HG03432 (cell line): ENCODE measurements at regions not wholly inside any gene's neighbourhood (a gene's known extent, or its start where the extent isn't known, plus 50 kb on each side); places are given as distances from the start of the nearest gene placed in this dataset.
A peak's percentile ranks its signal among the peaks of the same experiment; 100 is the strongest.
"Not testable (repeated sequence)": the region's sequence is repeated elsewhere in the genome, so short reads cannot be mapped to it uniquely, and the experiment has no call there.

ENCODE experiments used
- ATAC-seq: cut with Tn5 transposase; IDR thresholded peaks from one replicate; pipeline ENCODE4 v1.9.1; 2021; ENCODE audit warnings: mild to moderate bottlenecking, moderate library complexity; ENCODE audit not compliant: unreplicated experiment

DNA sequence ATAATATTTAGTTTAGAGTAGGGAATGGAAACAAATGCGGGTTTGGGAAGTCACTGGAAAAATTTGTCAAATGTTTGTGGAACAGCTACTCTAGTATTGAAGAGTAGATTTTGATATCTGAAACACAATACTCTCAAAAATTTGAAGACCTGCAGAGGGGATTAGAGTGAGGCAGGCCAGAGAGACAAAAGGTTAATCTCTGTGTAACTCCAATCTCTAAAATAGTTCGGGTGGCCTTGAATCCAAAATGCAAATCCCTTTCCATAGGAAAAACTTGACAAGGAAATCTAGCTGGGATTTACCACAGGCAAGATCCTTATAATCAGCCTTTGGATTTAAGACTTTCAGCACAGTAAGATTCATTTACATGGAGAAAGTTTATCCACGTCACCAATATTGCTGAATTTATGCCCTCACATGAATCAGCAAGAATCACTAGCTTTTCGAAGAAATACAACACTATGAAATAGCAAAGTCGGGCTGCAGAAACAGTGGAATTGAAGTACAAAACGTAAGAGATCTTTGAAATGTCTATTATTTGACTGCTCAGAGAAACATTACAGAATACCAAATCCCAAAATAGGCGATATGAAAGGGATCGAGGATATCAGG is 423.7 kb upstream of the ZNF804A start:
- no peak for ATAC-seq

DNA sequence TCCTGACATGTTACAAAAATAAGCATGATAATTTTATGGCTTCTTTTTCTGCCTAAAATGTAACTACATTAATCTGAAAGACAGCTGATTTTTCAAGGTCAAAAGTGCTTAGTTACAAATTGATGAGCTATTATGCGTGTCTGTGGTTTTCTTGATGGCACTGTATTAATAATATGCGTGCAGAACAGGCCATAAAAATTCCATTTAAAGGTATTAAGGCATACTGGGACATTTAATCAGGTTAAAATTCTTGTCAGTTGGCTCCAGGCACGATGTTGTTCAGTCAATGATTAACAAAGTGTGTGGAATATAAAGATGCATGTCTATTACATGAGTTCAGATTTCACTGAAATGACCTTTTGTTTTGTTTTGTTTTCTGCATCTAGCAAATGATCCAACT is 420.1 kb upstream of the ZNF804A start:
- ATAC-seq = no peak

DNA sequence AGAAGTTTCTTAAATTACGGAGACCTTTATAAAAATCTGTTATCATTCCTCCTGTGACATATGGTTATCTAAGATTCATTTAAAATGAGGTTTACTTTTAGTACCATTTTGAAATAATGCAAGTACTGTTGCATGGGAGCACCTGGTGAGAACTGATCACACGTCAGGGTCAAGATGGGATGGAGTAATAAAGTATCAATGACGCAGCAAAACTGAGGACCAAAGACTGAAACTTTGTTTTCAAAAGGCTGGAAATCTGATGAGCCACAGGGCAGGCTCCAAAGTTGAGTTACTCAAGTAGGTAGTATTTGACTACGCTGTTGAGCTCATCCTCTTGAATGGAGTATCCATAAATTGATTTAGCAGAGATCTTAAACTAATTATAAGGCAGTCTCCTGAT is 411.9 kb upstream of the ZNF804A start:
- no peak for ATAC-seq

DNA sequence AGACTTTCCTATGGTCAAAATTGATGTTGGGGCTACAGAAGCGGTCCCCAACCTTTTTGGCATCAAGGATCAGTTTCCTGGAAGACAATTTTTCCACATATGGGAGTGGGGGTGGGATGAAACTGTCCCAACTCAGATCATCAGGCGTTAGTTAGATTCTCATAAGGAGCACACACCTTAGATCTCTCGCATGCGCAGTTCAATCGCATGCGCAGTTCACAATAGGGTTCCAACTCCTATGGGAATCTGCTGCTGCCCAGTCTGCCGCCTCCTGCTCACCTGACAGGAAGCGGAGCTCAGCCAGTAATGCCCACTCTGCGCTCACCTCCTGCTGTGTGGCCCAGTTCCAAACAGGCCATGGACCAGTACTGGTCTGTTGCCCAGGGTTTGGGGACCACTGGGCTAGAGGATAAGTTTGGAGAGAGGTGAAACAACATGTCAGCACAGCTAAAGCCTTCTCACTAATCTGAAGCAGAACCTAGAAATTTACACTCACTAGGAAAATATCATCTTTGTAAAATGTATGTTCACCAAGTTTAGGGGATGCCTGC is 410.8 kb upstream of the ZNF804A start:
- no peak for ATAC-seq

DNA sequence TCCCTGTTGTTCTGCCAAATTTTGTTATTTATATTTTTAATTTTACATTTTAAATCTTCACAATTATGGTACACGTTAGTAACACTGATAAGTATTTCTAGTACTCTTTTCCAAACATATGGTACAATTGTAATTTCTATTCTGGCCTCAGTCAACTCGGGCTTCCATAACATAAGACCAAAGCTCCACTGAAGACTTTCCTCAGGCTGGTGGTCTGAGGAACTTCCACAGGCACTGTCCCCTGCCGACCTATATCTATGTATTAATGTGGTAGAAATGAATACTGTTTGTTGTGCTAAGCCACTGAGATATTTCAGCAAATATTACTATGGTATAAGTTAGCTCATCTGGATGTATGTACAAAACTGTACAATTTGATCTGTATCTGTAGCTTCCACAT is 407.6 kb upstream of the ZNF804A start:
- no peak for ATAC-seq

DNA sequence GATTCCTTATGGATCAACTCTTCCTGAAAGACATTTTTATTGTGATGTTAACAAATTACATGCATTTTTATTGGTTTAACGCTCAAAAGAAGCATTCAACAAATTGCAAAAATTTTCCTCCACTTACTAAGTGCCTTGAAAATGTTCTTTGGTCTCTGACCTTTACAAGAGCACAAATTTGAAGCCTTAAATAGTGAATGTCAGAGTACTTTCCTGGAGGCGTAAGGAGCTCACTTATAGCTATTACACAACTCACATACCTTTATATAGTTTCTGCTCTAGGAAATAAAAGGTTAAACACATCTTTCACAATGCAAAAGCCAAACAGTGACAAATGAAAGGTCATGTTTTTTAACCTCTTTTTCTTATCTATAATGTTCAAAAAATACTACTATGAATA is 405.7 kb upstream of the ZNF804A start:
- ATAC-seq = no peak

DNA sequence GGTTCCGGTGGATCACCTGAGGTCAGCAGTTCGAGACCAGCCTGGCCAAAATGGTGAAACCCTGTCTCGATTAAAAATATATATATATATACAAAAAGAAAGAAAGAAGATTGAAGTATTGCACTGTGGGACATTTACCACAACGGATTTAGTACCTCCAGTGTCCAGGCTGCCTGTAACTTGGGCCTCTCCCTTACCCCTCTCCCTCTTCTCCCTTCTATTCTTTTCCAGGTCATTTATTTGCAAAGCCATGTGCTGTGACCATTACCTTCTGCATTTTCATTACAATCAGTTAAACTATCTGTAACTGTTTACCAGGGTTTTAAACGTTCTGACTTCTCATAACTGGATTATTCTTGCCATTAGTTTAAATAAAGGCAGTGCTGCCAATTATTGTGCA is 400.9 kb upstream of the ZNF804A start:
- ATAC-seq = no peak

DNA sequence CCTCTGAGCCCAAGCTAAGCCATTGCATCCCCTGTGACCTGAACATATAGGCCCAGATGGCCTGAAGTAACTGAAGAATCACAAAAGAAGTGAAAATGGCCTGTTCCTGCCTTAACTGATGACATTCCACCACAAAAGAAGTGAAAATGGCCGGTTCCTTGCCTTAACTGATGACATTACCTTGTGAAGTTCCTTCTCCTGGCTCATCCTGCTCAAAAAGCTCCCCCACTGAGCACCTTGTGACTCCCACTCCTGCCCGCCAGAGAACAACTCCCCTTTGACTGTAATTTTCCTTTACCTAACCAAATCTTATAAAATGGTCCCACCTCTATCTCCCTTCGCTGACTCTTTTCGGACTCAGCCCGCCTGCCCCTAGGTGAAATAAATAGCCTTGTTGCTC is 399.5 kb upstream of the ZNF804A start:
- not testable (repeated sequence) for ATAC-seq

DNA sequence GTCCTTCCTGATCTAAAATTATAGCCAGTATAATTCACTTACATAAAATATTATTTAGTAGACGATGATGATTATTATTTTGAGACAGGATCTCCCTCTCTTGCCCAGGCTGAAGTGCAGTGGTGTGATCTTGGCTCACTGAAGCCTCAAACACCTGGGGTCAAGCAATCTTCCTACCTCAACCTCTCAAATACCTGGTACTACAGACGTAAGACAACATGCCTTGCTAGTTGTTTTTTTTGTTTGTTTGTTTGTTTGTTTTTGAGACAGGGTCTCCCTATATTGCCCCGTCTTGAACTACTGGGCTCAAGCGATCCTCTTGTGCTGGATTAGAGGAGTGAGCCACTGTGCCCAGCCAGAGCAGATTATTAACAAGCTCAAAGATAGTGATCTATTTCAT is 399.1 kb upstream of the ZNF804A start:
- ATAC-seq = no peak

DNA sequence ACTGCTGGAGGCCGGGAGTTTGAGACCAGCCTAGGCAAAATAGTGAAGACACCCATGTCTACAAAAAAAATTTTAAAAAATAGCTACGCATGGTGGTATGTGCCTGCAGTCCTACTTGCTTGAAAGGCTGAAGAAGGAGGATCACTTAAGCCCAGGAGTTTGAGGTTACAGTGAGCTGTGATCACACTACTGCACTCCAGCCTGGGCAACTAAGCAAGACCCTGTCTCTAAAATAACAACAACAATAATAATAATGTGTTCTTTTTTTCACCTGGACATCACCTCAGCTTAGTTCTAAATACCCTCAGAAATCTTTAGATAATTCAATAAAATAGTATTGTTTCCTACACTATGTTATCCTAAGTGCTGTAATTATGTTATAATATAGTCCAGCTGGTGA is 397.1 kb upstream of the ZNF804A start:
- no peak for ATAC-seq

DNA sequence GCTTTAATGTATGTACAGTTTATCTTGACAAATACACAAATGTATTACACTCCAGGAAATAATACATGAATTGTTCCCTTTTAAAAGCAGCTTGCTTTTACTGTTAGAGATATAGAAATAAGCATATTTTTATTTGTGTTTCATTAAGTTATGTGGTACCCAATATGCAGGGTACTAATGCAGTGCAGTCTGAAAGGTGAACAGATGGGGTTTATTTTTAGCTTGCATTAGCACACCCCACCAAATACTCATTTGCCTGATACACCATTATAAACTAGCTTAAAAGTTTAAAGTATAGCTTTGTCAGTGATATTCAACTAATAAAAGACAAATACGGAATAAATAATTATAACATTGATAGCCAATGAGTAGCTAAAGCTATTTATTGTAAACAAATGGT is 394.7 kb upstream of the ZNF804A start:
- no peak for ATAC-seq

DNA sequence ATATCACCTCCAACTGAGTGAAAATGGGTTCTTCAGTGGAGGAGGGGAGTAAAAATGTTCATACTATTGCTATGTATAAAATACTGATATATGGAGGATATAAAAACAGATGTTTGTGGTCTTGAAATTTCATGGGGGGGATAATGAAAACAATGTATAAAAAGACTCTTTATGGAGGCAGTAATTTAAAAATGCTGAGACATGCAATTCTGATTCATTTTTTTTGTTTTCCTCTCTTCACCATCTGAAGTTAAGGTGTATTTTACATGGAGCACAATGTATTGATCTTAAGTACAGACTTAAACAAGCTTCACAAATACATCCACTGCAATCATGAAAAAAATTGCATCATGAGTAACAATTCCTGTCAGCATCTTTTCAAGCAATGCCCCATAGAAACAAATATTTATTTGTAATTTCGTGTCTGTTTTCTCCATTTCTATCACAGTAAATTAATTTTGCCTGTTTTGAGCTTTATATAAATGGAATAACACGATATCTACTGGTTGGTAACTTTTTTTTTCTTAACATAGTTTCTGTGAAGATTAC is 393.2 kb upstream of the ZNF804A start:
- no peak for ATAC-seq

DNA sequence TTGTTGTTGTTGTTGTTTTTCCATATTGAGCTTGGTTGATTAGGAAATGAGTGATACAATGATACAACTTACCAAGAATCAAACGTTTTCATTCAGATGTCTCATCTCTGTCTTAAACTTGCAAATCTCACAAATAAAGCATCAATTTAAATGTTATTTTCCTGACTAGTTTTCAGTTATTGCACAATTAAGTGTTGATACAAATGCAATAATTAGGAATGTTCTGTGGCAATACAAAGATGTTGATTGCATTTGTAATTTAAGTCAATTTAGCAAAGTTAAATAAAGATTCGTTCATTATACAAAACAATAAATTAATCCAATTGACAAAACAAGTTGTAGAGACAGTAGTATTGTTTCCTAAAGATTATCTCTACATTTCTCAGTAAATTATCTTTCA is 392.3 kb upstream of the ZNF804A start:
- ATAC-seq = no peak

DNA sequence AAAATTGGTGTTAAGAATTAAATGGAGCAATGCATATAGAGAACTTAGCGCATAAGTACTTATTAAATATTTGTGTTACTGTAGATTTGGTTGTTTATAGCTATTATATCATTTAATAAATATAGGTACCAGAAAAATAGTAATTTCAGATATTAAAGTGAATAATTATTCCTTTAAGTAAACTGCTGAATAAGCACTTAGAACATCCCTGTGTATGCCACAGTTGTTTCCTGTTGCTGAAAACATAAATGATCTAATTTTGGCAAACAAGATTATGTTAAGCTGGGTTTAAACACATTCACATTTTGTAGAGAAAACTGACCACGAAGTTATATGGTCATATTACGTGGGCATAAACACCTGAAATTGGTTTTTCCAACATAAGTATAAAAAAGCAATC is 388.0 kb upstream of the ZNF804A start:
- ATAC-seq = no peak

DNA sequence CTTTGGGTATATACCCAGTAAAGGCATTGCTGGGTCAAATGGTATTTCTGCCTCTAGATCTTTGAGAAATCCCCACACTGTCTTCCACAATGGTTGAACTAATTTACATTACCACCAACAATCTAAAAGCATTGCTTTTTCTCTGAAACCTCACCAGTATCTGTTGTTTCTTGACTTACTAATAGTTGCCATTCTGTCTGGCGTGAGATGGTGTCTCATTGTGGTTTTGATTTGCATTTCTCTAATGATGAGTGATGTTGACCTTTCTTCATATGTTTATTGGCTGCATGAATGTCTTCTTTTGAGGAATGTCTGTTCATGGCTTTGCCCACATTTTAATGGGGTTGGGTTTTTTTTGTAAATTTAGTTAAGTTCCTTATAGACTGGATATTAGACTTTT is 382.6 kb upstream of the ZNF804A start:
- peak; percentile 85 for ATAC-seq

DNA sequence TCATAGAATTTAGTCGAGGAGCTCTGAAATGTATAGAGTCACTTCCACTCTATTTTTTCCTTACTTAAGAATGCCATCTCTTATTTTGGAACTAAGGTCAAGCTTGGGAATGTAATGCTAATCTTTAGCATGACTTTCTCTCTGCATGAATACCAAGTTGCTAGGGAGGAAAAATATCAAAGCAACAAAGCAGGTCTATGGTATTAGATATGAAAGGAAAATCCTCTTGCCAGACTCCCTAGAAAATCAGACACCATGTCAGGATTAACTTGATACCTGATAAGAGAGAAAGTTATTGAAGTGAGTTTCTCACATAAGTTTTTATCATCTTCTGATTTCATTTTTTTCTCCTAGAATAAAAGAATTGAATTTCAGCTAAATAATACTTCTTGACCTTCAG is 341.7 kb upstream of the ZNF804A start:
- ATAC-seq = no peak

DNA sequence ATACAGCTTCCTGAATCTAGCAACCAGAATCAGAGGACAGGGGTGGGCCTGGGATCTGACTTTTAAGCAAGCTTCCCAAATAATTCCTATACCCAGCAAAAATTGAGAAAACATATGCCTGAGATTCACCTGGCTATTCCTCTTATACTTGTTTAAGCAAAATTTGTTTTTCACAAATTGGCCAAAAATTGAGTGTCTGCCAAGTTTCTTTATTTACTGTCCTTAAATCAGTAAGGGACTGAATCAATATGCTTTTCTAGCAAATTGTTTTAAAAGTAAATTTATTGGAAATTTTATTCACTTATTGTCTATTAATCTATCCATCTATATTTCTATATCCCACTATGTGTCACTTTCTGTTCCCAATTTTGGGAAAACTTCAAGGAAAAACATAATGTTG is 337.0 kb upstream of the ZNF804A start:
- ATAC-seq = no peak

DNA sequence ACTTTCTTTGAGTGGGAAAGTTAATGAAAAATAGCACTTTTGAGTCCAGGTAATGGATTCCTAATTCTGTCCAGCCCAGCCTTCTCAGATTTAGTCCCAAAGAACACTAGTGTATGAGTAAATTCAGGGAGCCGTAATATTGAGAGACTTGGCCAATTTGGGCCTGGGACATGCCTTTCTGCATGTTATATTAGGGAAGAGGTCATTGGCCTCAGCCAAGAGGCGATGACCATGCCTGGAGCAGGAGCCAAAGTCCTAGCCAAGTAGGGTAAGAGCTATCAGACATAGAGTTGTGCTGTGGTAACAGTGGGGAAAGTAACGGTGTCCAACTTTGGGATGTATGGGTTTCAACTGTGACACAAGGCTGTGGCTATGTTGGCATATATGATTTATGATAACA is 336.5 kb upstream of the ZNF804A start:
- ATAC-seq = no peak

DNA sequence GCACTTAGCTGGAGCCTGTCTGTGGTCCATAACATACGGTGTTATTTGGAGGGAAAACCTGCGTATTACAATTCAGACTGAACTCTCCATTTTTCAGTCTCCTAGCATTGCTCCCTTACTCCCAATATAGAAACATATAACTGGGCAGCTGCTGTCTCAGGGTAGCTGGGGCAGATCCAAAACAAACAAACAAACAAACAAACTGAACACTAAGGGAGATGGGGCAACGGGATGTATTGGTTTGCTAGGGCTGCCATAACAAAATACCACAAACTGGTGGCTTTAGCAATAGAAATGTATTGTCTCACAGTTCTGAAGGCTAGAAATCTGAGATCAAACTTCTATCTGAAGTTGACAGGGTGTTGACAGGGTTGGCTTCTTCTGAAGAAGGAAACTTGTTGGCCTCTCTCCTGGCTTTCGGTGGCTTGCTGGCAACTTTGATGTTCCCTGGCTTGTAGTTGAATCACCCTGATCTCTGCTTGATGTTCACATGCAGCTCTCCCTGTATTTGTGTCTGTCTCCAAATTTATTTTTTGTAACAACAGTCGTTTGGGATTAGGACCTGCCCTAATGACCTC is 329.3 kb upstream of the ZNF804A start:
- ATAC-seq = no peak

DNA sequence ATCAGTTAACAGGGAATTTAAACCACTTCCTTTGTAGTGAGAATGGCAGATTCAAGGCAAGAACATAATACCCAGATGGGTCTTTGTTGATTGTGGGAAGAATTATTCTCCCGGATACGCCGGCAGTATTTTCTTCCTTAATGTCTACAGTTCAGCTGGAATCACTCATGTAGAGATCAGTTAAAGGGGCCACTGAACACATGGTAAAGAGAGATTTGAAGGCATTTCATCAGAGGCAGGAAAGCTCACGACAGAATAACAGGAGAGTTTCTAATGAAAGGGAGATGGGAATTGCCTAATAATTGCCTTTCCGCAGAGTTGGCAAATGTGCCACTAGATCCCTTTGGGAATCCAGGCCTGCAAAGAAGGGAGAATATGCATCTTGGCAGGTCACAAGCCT is 327.7 kb upstream of the ZNF804A start:
- no peak for ATAC-seq

DNA sequence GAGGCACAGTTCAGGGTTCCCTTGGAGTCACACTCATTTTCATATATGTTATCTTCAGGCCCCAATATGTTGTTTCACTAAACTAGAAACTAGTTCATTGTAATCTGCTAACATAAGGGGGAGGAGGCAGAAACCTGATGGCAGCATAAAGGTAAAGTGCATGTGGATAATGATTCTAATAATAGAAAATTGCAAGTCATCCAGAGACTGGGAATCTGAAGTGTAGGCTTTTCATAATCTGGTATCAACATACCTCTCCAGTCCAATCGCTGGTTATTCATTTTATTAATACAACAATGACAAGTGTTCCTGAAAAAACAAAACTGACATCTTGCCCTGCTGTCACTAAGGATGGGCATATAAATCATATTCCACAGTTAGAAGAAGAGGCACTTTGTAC is 326.3 kb upstream of the ZNF804A start:
- ATAC-seq = no peak

DNA sequence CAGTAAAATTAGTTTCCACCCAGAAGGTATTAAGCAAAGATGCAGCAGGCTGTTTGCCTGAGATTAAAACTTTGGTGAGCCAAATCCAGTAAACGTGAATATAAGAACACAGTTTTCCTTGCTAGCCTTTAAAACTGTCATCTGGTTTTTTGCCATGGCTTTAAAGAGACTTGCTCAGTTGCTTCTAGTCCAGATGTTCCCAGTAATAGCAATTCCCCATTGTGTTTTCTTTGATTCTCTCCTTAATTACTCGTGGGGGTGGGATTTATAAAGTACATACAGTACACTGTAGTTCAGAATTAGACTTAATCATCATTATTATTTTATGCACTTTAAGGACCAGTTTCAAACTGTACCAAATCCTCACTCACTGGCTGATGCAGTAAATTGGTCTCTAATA is 303.5 kb upstream of the ZNF804A start:
- ATAC-seq = no peak

DNA sequence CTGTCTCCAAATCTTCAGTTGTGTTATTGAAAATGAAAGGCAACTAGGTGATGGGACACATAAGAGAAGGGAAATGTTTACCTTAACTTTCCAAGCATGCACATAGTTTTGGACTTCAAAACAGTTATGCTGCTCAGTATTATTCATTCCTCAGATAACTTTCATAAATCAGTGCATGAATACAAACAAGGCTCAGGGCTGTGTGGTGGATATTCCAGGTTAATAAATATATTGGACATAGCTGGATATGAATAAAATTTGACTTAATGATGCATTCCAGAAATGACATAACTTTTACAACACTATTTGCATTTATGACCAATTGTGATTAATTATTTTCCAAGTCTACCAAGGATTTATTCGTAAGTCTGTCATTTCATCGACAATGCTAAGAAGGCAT is 301.2 kb upstream of the ZNF804A start:
- no peak for ATAC-seq
